PC-3 (cell line): ENCODE measurements at regions not wholly inside any gene's neighbourhood (a gene's known extent, or its start where the extent isn't known, plus 50 kb on each side); places are given as distances from the start of the nearest gene placed in this dataset.

ENCODE experiments used
- ATAC-seq: fragments of 200-7000 bp; cut with Tn5 transposase; 2 replicates; pipeline ENCODE4 v1.9.1; 2020; ENCODE audit warnings: mild to moderate bottlenecking, moderate library complexity
- BruUV-seq: library from RNA; stranded (reverse); fragments of 400-500 nt; replicated peaks from 2 replicates; lab custom pipeline; 2021; lab: Mats Ljungman, UMichigan
- CTCF ChIA-PET: fragments of 300-600 bp; sonication (Branson Sonifier 250); formaldehyde crosslinking; loops from one replicate; lab custom pipeline; 2022; ENCODE audit warnings: antibody characterized with exemption; lab: Charles Lee
- POLR2A ChIA-PET: fragments of 300-600 bp; sonication (Branson Sonifier 250); formaldehyde crosslinking; loops from one replicate; lab custom pipeline; 2022; ENCODE audit warnings: antibody characterized with exemption; ENCODE audit not compliant: unreplicated experiment; lab: Charles Lee
- DNase-seq: peaks from one replicate; pipeline ENCODE4 v3.0.0-alpha.2; 2015
- H2AFZ ChIP-seq: fragments of 300-600 bp; sonication (generic); 2 replicates; pipeline ENCODE4 v1.6.0; 2016; ENCODE audit warnings: antibody characterized with exemption, low read length
- H3F3A ChIP-seq: fragments of 300-600 bp; sonication (generic); one replicate; pipeline ENCODE4 v1.6.0; 2017; ENCODE audit warnings: antibody characterized with exemption, low read length, control low read depth, mild to moderate bottlenecking; ENCODE audit not compliant: unreplicated experiment
- H3K27ac ChIP-seq: fragments of 300-600 bp; sonication (generic); 2 replicates; pipeline ENCODE4 v1.5.1; 2016; ENCODE audit warnings: mild to moderate bottlenecking, low read length
- H3K27me3 ChIP-seq: fragments of 300-600 bp; sonication (generic); 2 replicates; pipeline ENCODE4 v1.6.1; 2016; ENCODE audit warnings: low read length, mixed read lengths
- H3K36me3 ChIP-seq: fragments of 300-600 bp; sonication (generic); 2 replicates; pipeline ENCODE4 v1.6.1; 2016; ENCODE audit warnings: low read depth, mixed run types, low read length, mixed read lengths
- H3K4me1 ChIP-seq: fragments of 300-600 bp; sonication (generic); 2 replicates; pipeline ENCODE4 v1.5.1; 2016; ENCODE audit warnings: low read length; ENCODE audit not compliant: insufficient read depth
- H3K4me2 ChIP-seq: fragments of 300-600 bp; sonication (generic); 2 replicates; pipeline ENCODE4 v1.6.0; 2016; ENCODE audit warnings: low read length
- H3K4me3 ChIP-seq: fragments of 300-600 bp; sonication (generic); 2 replicates; pipeline ENCODE4 v1.5.1; 2016; ENCODE audit warnings: mild to moderate bottlenecking, low read length, mixed read lengths
- H3K79me2 ChIP-seq: fragments of 300-600 bp; sonication (generic); 2 replicates; pipeline ENCODE4 v1.6.1; 2017; ENCODE audit warnings: low read length, mixed read lengths
- H3K9ac ChIP-seq: fragments of 300-600 bp; sonication (generic); 2 replicates; pipeline ENCODE4 v1.6.0; 2016; ENCODE audit warnings: mild to moderate bottlenecking, low read length
- H3K9me2 ChIP-seq: fragments of 300-600 bp; sonication (generic); replicated peaks from 2 replicates; pipeline ENCODE4 v1.6.1; 2016; ENCODE audit warnings: mixed run types, low read length, mixed read lengths
- H3K9me3 ChIP-seq: fragments of 300-600 bp; sonication (generic); 2 replicates; pipeline ENCODE4 v1.6.1; 2016; ENCODE audit warnings: low read length, mixed read lengths
- H4K20me1 ChIP-seq: fragments of 300-600 bp; sonication (generic); 2 replicates; pipeline ENCODE4 v1.6.1; 2016; ENCODE audit warnings: low read length, mixed read lengths
- EZH2 ChIP-seq: fragments of 300-600 bp; sonication (generic); IDR thresholded peaks from one replicate; pipeline ENCODE4 v1.6.1; 2017; ENCODE audit warnings: antibody characterized with exemption, mild to moderate bottlenecking, low read length; ENCODE audit not compliant: unreplicated experiment
- EZH2phosphoT487 ChIP-seq: fragments of 300-600 bp; sonication (generic); IDR thresholded peaks from 2 replicates; pipeline ENCODE4 v1.6.1; 2018; ENCODE audit warnings: mild to moderate bottlenecking, antibody characterized with exemption, low read length, borderline replicate concordance
- intact Hi-C: fragments of 100-400 bp; cut with micrococcal nuclease; formaldehyde crosslinking; loops from 2 replicates; pipeline ENCODE4 v1.9.0; 2023
- TF ChIP-seq, protein P1 (sequence below): fragments of 300-600 bp; sonication (generic); conservative IDR thresholded peaks from 2 replicates; pipeline ENCODE4 v1.5.1; 2017; ENCODE audit warnings: antibody characterized with exemption, low read depth, mild to moderate bottlenecking, low read length

DNA sequence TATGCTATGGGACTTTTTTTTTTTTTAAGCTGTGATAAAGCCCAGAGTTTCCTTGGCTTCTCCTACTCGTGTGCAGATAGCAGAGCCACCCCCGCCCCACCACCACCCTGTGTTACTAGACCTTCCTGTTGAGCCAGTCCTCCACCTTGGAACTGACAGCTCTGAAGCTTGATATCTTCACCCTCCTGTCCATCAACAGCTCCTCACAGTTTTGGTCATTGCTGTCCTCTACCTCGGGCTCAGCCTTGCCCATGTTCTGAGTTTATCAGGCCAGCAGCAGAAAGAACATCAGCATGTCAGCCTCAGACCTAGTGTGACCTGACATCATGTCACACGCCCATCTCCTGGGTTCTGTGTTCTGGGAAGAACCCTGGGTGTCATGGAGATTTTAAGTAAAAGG, 167.1 kb upstream of the RAI14 start:
- intact Hi-C loops: loop anchor here (5.0 kb wide), 3 partner anchors 263 to 513 kb away; partner anchors contain the start of gene TTC23L
- no peaks in the 10 kb centered on the region for H3K9me3 ChIP-seq
- POLR2A ChIA-PET: interaction anchor here (0.6 kb wide), 1 partner anchor 31 kb away, joined by 8 read pairs; no protein-coding TSS in a partner anchor

DNA sequence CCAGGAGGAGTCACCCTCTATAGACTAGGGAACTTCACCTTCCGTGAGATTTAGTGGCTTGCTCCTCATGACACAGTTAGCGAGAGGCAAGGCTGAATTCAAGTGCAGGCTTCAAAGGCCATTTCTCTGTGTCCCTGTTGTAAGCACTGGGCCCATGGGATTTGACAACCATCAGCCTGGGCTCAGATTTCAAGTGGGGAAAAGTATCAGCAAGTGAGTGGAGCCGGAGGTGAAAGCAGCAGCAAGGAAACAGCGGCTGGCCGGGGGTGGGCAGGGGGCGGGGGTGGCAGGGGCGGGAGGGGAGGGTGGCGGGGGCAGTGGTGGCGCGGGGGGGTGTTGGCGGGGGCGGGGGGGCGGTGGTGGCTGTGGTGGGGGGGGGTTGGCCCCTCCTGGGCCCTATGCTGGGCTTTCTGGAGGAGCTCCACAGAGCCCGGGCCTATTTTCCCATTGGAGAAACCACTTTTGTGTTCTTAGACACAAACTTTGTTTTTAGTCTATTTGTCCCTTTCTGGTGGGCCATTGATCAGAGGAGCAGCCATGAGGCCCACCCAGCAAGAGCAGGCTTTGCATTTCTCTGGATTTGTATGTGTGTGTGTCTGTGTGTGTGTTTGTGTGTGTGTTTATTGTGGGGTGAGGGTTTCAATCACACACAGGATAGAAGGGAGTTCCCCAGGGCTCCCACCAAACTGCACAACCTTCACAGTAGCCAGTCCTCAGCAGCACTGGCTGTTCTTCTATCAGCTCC, 165.4 kb upstream of the RAI14 start:
- Histone ChIP-seq H3K27me3 (no peaks in the 10 kb centered on the region), H3K36me3 (no peaks in the 10 kb centered on the region), H3K9ac (no peak overlapping the region), H3K9me2 (no peaks in the 10 kb centered on the region), H3K4me2 (no peak overlapping the region), H3K4me3 (no peak overlapping the region), H3K4me1 (peaks cover 37% of the 10 kb centered on the region), H3K79me2 (no peaks in the 10 kb centered on the region), H4K20me1 (no peaks in the 10 kb centered on the region), H3K9me3 (no peaks in the 10 kb centered on the region), H3K27ac (no peak overlapping the region), H3F3A (peaks cover 6% of the 10 kb centered on the region), H2AFZ (no peak overlapping the region)
- CTCF ChIA-PET: no interaction called here
- TF ChIP-seq EZH2 (no peak), EZH2phosphoT487 (no peak)
- TF ChIP-seq, protein P1, sequence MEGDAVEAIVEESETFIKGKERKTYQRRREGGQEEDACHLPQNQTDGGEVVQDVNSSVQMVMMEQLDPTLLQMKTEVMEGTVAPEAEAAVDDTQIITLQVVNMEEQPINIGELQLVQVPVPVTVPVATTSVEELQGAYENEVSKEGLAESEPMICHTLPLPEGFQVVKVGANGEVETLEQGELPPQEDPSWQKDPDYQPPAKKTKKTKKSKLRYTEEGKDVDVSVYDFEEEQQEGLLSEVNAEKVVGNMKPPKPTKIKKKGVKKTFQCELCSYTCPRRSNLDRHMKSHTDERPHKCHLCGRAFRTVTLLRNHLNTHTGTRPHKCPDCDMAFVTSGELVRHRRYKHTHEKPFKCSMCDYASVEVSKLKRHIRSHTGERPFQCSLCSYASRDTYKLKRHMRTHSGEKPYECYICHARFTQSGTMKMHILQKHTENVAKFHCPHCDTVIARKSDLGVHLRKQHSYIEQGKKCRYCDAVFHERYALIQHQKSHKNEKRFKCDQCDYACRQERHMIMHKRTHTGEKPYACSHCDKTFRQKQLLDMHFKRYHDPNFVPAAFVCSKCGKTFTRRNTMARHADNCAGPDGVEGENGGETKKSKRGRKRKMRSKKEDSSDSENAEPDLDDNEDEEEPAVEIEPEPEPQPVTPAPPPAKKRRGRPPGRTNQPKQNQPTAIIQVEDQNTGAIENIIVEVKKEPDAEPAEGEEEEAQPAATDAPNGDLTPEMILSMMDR: no peak
- intact Hi-C loops: no loop called here
- BruUV-seq: no TSS peak
- POLR2A ChIA-PET: interaction anchor here (0.7 kb wide), 1 partner anchor 15 kb away, joined by 3 read pairs; no protein-coding TSS in a partner anchor
- DNase-seq (no peak), ATAC-seq (no peak)

More for the DNA sequence above, 167.1 kb upstream of the RAI14 start:
- BruUV-seq: no TSS peak
- no peak overlapping the region for H2AFZ ChIP-seq
- TF ChIP-seq, protein P1: no peak
- no peak for TF ChIP-seq EZH2
- TF ChIP-seq EZH2phosphoT487: no peak
- no peak overlapping the region for H3K4me3 ChIP-seq
- DNase-seq: peak; percentile 55
- no peaks in the 10 kb centered on the region for H3K79me2 ChIP-seq
- peak overlapping the region; percentile 42 for H3K4me2 ChIP-seq
- H3K27me3 ChIP-seq: no peaks in the 10 kb centered on the region
- H3F3A ChIP-seq: peaks cover 9% of the 10 kb centered on the region
- no peak for ATAC-seq
- no peaks in the 10 kb centered on the region for H3K9me2 ChIP-seq
- no peaks in the 10 kb centered on the region for H4K20me1 ChIP-seq
- H3K27ac ChIP-seq: peak overlapping the region; percentile 66
- H3K9ac ChIP-seq: peak overlapping the region; percentile 54; the same call in 1 of the 2 replicates
- no peaks in the 10 kb centered on the region for H3K36me3 ChIP-seq
- CTCF ChIA-PET: interaction anchor here (0.6 to 0.7 kb wide), 3 partner anchors 31 to 412 kb away, joined by 3 to 5 read pairs (median 3); no protein-coding TSS in a partner anchor
- peaks cover 52% of the 10 kb centered on the region for H3K4me1 ChIP-seq

DNA sequence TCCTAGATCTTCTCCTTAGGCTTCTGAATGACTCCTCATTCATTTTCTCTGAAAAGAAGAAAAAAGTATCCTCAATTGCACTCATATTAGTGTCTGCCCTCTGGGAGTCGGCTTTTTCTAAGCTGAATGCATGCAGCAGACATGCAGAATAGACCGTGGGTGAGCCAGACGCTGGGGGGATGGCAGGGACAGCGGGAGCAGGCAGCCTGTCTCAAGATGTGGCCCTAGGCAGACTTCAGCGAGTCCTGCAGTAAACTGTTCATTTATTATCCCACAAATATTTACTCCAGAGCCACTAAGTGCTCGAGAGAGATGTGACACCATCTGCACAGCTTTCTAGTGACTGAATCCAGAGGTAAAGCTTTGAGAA, 164.9 kb upstream of the RAI14 start:
- Histone ChIP-seq H3K36me3 (no peaks in the 10 kb centered on the region), H3K79me2 (no peaks in the 10 kb centered on the region), H3K4me3 (no peak overlapping the region), H3K9me2 (no peaks in the 10 kb centered on the region), H3K9me3 (no peaks in the 10 kb centered on the region), H3K4me1 (peaks cover 33% of the 10 kb centered on the region), H3K27me3 (no peaks in the 10 kb centered on the region), H3K4me2 (no peak overlapping the region), H3F3A (peaks cover 4% of the 10 kb centered on the region), H2AFZ (no peak overlapping the region), H3K27ac (no peak overlapping the region), H3K9ac (no peak overlapping the region), H4K20me1 (no peaks in the 10 kb centered on the region)
- ChIA-PET CTCF (no interaction called here), POLR2A (interaction anchor here (0.7 kb wide), 1 partner anchor 14 kb away, joined by 3 read pairs; no protein-coding TSS in a partner anchor)
- no peak for TF ChIP-seq EZH2phosphoT487
- TF ChIP-seq, protein P1: no peak
- DNase-seq (no peak), ATAC-seq (no peak)
- intact Hi-C loops: no loop called here
- BruUV-seq: no TSS peak
